HEK293 (cell line): ENCODE measurements at regions not wholly inside any gene's neighbourhood (a gene's known extent, or its start where the extent isn't known, plus 50 kb on each side); places are given as distances from the start of the nearest gene placed in this dataset.

ENCODE experiments used
- CTCF ChIA-PET: fragments of 350-600 bp; formaldehyde crosslinking; extraction: SDS; loops from one replicate; lab custom pipeline; 2021; ENCODE audit warnings: antibody characterized with exemption; lab: Yijun Ruan, JAX
- POLR2A ChIA-PET: fragments of 300-600 bp; formaldehyde crosslinking; extraction: SDS; loops from one replicate; lab custom pipeline; 2020; ENCODE audit warnings: antibody characterized with exemption, inconsistent platforms; lab: Yijun Ruan, JAX
- H3K27ac ChIP-seq: fragments of 200-500 bp; sonication (Bioruptor generic); 2 replicates; pipeline ENCODE4 v1.5.1; 2014; ENCODE audit warnings: low read depth, low read length, control low read depth, inconsistent platforms; ENCODE audit errors: extremely low read depth
- H3K36me3 ChIP-seq, 2 experiments: fragments of 200-500 bp in 1 of 2; sonication (Bioruptor generic) in 1 of 2; 1 replicate in 1 of 2; 2 replicates in 1 of 2; pipeline ENCODE4 v1.5.1; 2014 to 2017; ENCODE audit warnings: inconsistent platforms in 2 of 2, low read length in 2 of 2; ENCODE audit not compliant: control insufficient read depth in 2 of 2, insufficient read depth in 1 of 2
- H3K4me1 ChIP-seq: fragments of 200-500 bp; sonication (Bioruptor generic); 2 replicates; pipeline ENCODE4 v1.5.1; 2014; ENCODE audit warnings: mild to moderate bottlenecking, low read length, inconsistent platforms; ENCODE audit not compliant: control insufficient read depth, insufficient read depth
- H3K4me3 ChIP-seq: 2 replicates; pipeline ENCODE4 v1.5.1; 2011; ENCODE audit warnings: low read depth, mild to moderate bottlenecking, control low read depth, low read length, moderate library complexity
- H3K9me3 ChIP-seq: fragments of 200-500 bp; sonication (Bioruptor generic); 2 replicates; pipeline ENCODE4 v1.5.1; 2014; ENCODE audit warnings: low read depth, low read length, inconsistent platforms; ENCODE audit not compliant: control insufficient read depth, insufficient read depth
- FEZF1 ChIP-seq: fragments of 450-650 bp; formaldehyde crosslinking; IDR thresholded peaks from 2 replicates; pipeline ENCODE4 v1.5.1; 2016; ENCODE audit warnings: missing biosample characterization, missing genetic modification characterization
- GLIS1 ChIP-seq: fragments of 450-650 bp; formaldehyde crosslinking; IDR thresholded peaks from 2 replicates; pipeline ENCODE4 v1.5.1; 2016; ENCODE audit warnings: missing biosample characterization, missing genetic modification characterization
- OSR2 ChIP-seq: fragments of 450-650 bp; formaldehyde crosslinking; IDR thresholded peaks from 2 replicates; pipeline ENCODE4 v1.5.1; 2016; ENCODE audit warnings: missing biosample characterization, missing genetic modification characterization
- PATZ1 ChIP-seq: fragments of 450-650 bp; formaldehyde crosslinking; IDR thresholded peaks from 2 replicates; pipeline ENCODE4 v1.5.1; 2016; ENCODE audit warnings: missing biosample characterization, missing genetic modification characterization
- PRDM10 ChIP-seq: fragments of 450-650 bp; formaldehyde crosslinking; IDR thresholded peaks from 2 replicates; pipeline ENCODE4 v1.5.1; 2016; ENCODE audit warnings: missing biosample characterization, missing genetic modification characterization
- SCRT1 ChIP-seq: fragments of 450-650 bp; formaldehyde crosslinking; IDR thresholded peaks from 2 replicates; pipeline ENCODE4 v1.5.1; 2016; ENCODE audit warnings: missing biosample characterization, missing genetic modification characterization, borderline replicate concordance
- YY2 ChIP-seq: fragments of 450-650 bp; formaldehyde crosslinking; IDR thresholded peaks from 2 replicates; pipeline ENCODE4 v1.5.1; 2016; ENCODE audit warnings: missing biosample characterization, missing genetic modification characterization
- ZBTB44 ChIP-seq: fragments of 450-650 bp; IDR thresholded peaks from 2 replicates; pipeline ENCODE4 v1.5.1; 2018; ENCODE audit warnings: missing biosample characterization, mild to moderate bottlenecking, missing genetic modification characterization
- ZFHX2 ChIP-seq: fragments of 450-650 bp; formaldehyde crosslinking; conservative IDR thresholded peaks from 2 replicates; pipeline ENCODE4 v1.5.1; 2016; ENCODE audit warnings: missing biosample characterization, missing genetic modification characterization
- ZNF112 ChIP-seq: fragments of 450-650 bp; formaldehyde crosslinking; IDR thresholded peaks from 2 replicates; pipeline ENCODE4 v1.5.0; 2017; ENCODE audit warnings: missing biosample characterization, missing genetic modification characterization
- ZNF148 ChIP-seq: fragments of 450-650 bp; formaldehyde crosslinking; IDR thresholded peaks from 2 replicates; pipeline ENCODE4 v1.5.0; 2017; ENCODE audit warnings: missing biosample characterization, missing genetic modification characterization, borderline replicate concordance
- ZNF18 ChIP-seq: fragments of 450-650 bp; formaldehyde crosslinking; IDR thresholded peaks from 2 replicates; pipeline ENCODE4 v1.5.1; 2016; ENCODE audit warnings: missing biosample characterization, missing genetic modification characterization
- ZNF184 ChIP-seq: fragments of 450-650 bp; IDR thresholded peaks from 2 replicates; pipeline ENCODE4 v1.5.1; 2018; ENCODE audit warnings: missing biosample characterization, mild to moderate bottlenecking, missing genetic modification characterization
- ZNF2 ChIP-seq: fragments of 450-650 bp; formaldehyde crosslinking; IDR thresholded peaks from 2 replicates; pipeline ENCODE4 v1.5.1; 2016; ENCODE audit warnings: missing biosample characterization, missing genetic modification characterization
- ZNF202 ChIP-seq: fragments of 450-650 bp; formaldehyde crosslinking; IDR thresholded peaks from 2 replicates; pipeline ENCODE4 v1.5.1; 2016; ENCODE audit warnings: missing biosample characterization, missing genetic modification characterization, borderline replicate concordance
- ZNF24 ChIP-seq: fragments of 450-650 bp; formaldehyde crosslinking; IDR thresholded peaks from 2 replicates; pipeline ENCODE4 v1.5.1; 2016; ENCODE audit warnings: missing biosample characterization, missing genetic modification characterization
- ZNF335 ChIP-seq: fragments of 450-650 bp; formaldehyde crosslinking; conservative IDR thresholded peaks from 2 replicates; pipeline ENCODE4 v1.5.1; 2016; ENCODE audit warnings: missing biosample characterization, missing genetic modification characterization
- ZNF362 ChIP-seq: fragments of 450-650 bp; formaldehyde crosslinking; IDR thresholded peaks from 2 replicates; pipeline ENCODE4 v1.5.1; 2016; ENCODE audit warnings: missing biosample characterization, missing genetic modification characterization
- ZNF585B ChIP-seq: fragments of 450-650 bp; formaldehyde crosslinking; IDR thresholded peaks from 2 replicates; pipeline ENCODE4 v1.5.1; 2016; ENCODE audit warnings: missing biosample characterization, missing genetic modification characterization
- ZNF596 ChIP-seq: fragments of 450-650 bp; IDR thresholded peaks from 2 replicates; pipeline ENCODE4 v1.5.0; 2018; ENCODE audit warnings: missing biosample characterization, mild to moderate bottlenecking, missing genetic modification characterization, moderate library complexity
- ZNF600 ChIP-seq: fragments of 450-650 bp; formaldehyde crosslinking; IDR thresholded peaks from 2 replicates; pipeline ENCODE4 v1.5.1; 2016; ENCODE audit warnings: missing biosample characterization, missing genetic modification characterization
- ZNF660 ChIP-seq: fragments of 450-650 bp; IDR thresholded peaks from 2 replicates; pipeline ENCODE4 v1.5.1; 2018; ENCODE audit warnings: missing biosample characterization, mild to moderate bottlenecking, missing genetic modification characterization

GRCh38 chr2:217711188-217711587 is 291.6 kb downstream of the TNS1 start:
- POLR2A ChIA-PET, result no interaction called here
- CTCF ChIA-PET, result interaction anchor here (0.6 to 4.2 kb wide), 4 partner anchors 45 to 1036 kb away, joined by 3 to 59 read pairs (median 4); no protein-coding TSS in a partner anchor
- TF ChIP-seq ZNF184 (tag by site-specific recombination), result no peak
- TF ChIP-seq ZNF18 (tag by site-specific recombination), result no peak
- TF ChIP-seq ZNF202 (tag by site-specific recombination), result no peak
- no peak for TF ChIP-seq ZNF660 (tag by site-specific recombination)
- TF ChIP-seq GLIS1 (tag by site-specific recombination), result no peak
- no peak overlapping the region for H3K27ac ChIP-seq
- no peak overlapping the region for H3K4me3 ChIP-seq
- no peaks in the 10 kb centered on the region for H3K36me3 ChIP-seq
- no peaks in the 10 kb centered on the region for H3K9me3 ChIP-seq
- no peaks in the 10 kb centered on the region for H3K4me1 ChIP-seq

GRCh38 chr2:217710211-217710765 is 292.5 kb downstream of the TNS1 start:
- no peak overlapping the region for H3K27ac ChIP-seq
- CTCF ChIA-PET, result interaction anchor here (0.6 to 4.2 kb wide), 5 partner anchors 46 to 1043 kb away, joined by 3 to 59 read pairs (median 6); no protein-coding TSS in a partner anchor
- POLR2A ChIA-PET, result interaction anchor here (0.6 kb wide), 1 partner anchor 1015 kb away, joined by 3 read pairs; the partner anchor contains the start of gene IGFBP5
- no peak for TF ChIP-seq ZNF600
- 0 out of 2 replicates have a peak, but pooled peaks have one; percentile 13 for TF ChIP-seq ZFHX2 (tag by site-specific recombination)
- no peak for TF ChIP-seq YY2 (tag by site-specific recombination)
- TF ChIP-seq FEZF1 (tag by site-specific recombination), result peak; percentile 42; the same call in 1 of the 2 replicates
- no peak for TF ChIP-seq PATZ1 (tag by site-specific recombination)
- no peak for TF ChIP-seq ZBTB44 (tag by site-specific recombination)
- TF ChIP-seq ZNF148 (tag by site-specific recombination), result no peak
- TF ChIP-seq OSR2 (tag by site-specific recombination), result no peak
- no peak for TF ChIP-seq ZNF112 (tag by site-specific recombination)
- TF ChIP-seq ZNF660 (tag by site-specific recombination), result no peak
- TF ChIP-seq ZNF24 (tag by site-specific recombination), result no peak
- TF ChIP-seq ZNF335, result 0 out of 2 replicates have a peak, but pooled peaks have one; percentile 12
- no peak for TF ChIP-seq PRDM10
- TF ChIP-seq ZNF2 (tag by site-specific recombination), result no peak
- no peak for TF ChIP-seq ZNF362 (tag by site-specific recombination)
- TF ChIP-seq SCRT1, result no peak
- no peak for TF ChIP-seq ZNF585B
- TF ChIP-seq ZNF596, result no peak

More at GRCh38 chr2:217710211-217710765, 292.5 kb downstream of the TNS1 start:
- Histone ChIP-seq H3K4me3 (no peak overlapping the region), H3K4me1 (no peaks in the 10 kb centered on the region), H3K9me3 (no peaks in the 10 kb centered on the region), H3K36me3 (no peaks in the 10 kb centered on the region)
